Esophagus squamous epithelium (tissue), 5 donors: ENCODE measurements at regions not wholly inside any gene's neighbourhood (a gene's known extent, or its start where the extent isn't known, plus 50 kb on each side); places are given as distances from the start of the nearest gene placed in this dataset.
A peak's percentile ranks its signal among the peaks of the same experiment; 100 is the strongest.

ENCODE experiments used
- DNase-seq: peaks from one replicate; lab custom pipeline; 2025; lab: John Stamatoyannopoulos, UW
- H3K27ac ChIP-seq, 4 donors: fragments of 200-600 bp; sonication (generic); one replicate each; pipeline ENCODE4 v1.5.1; 2016 to 2019; ENCODE audit warnings: mild to moderate bottlenecking in 1 of 4
- H3K27me3 ChIP-seq, 4 donors: fragments of 200-600 bp; sonication (generic); 1 replicate in 3 of 4; 2 replicates in 1 of 4; pipeline versions ENCODE4 v1.5.1 to v1.6.0; 2017 to 2021; ENCODE audit warnings: antibody characterized with exemption in 1 of 4
- H3K36me3 ChIP-seq, 3 donors: fragments of 200-600 bp; sonication (generic); one replicate each; pipeline ENCODE4 v1.5.1; 2016 to 2019
- H3K4me1 ChIP-seq, 3 donors: fragments of 200-600 bp; sonication (generic); one replicate each; pipeline ENCODE4 v1.5.1; 2017 to 2019
- H3K4me3 ChIP-seq, 4 donors: fragments of 200-600 bp; sonication (generic); 1 replicate in 3 of 4; 2 replicates in 1 of 4; pipeline ENCODE4 v1.5.1; 2016 to 2019; ENCODE audit warnings: mild to moderate bottlenecking in 2 of 4, moderate library complexity in 1 of 4
- H3K9me3 ChIP-seq, 3 donors: fragments of 200-600 bp; sonication (generic); one replicate each; pipeline ENCODE4 v1.5.1; 2016 to 2019
- POLR2A ChIP-seq, 4 donors: fragments of 450-650 bp; IDR thresholded peaks; one replicate each; pipeline ENCODE4 v1.6.1; 2017; ENCODE audit warnings: antibody characterized with exemption in 4 of 4, mild to moderate bottlenecking in 4 of 4, moderate library complexity in 3 of 4
- WGBS, 2 donors: methylation state at CpG; one replicate each; pipeline ENCODE4 v1.1.5; 2018; 5-methylcytosine and 5-hydroxymethylcytosine counted together
- intact Hi-C: fragments of 100-400 bp; cut with DNase I; formaldehyde crosslinking; loops from one replicate; pipeline ENCODE4 v1.15.0; 2022
- TF ChIP-seq, protein P1 (sequence below), 6 experiments: fragments of 450-650 bp in 4 of 6; fragments of 200-600 bp in 2 of 6; sonication (generic) in 2 of 6; IDR thresholded peaks; one replicate each; pipeline ENCODE4 v1.5.1; 2016 to 2019; ENCODE audit warnings: antibody characterized with exemption in 6 of 6, mild to moderate bottlenecking in 4 of 6, moderate library complexity in 4 of 6
- donor health status: DM: yes; HTN: yes; CAD: no.

DNA sequence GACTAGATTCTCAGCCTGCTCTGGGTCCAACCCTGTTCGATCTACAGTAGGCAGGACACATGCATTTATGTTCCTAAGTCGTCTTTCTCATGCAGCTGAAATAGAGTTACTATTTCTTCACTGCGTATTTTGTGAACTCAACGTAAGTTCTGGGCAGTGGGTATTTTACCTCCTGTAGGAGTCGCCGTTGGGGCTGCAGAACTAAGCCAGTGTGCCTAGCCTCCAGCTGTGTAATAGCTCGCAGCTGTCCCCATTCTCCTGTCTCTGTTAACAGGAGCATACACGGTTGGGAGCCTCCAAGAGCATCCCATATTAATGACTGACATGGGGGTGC lies 58.4 kb upstream of the HRH1 start:
- WGBS, 2 donors, result 62 to 81% methylated on average over 6 to 8 of the region's 8 CpGs
- peak overlapping the region in 1 of 4 donors; percentile 35 for H3K4me3 ChIP-seq
- H3K9me3 ChIP-seq, result no peaks in the 10 kb centered on the region
- DNase-seq, result no peak
- peaks cover 30 to 49% (median 34%) of the 10 kb centered on the region in 3 donors for H3K4me1 ChIP-seq
- intact Hi-C loops, result no loop called here
- H3K36me3 ChIP-seq, result no peaks in the 10 kb centered on the region
- peak overlapping the region in 1 of 4 donors; percentile 82 for H3K27ac ChIP-seq
- TF ChIP-seq, protein P1, sequence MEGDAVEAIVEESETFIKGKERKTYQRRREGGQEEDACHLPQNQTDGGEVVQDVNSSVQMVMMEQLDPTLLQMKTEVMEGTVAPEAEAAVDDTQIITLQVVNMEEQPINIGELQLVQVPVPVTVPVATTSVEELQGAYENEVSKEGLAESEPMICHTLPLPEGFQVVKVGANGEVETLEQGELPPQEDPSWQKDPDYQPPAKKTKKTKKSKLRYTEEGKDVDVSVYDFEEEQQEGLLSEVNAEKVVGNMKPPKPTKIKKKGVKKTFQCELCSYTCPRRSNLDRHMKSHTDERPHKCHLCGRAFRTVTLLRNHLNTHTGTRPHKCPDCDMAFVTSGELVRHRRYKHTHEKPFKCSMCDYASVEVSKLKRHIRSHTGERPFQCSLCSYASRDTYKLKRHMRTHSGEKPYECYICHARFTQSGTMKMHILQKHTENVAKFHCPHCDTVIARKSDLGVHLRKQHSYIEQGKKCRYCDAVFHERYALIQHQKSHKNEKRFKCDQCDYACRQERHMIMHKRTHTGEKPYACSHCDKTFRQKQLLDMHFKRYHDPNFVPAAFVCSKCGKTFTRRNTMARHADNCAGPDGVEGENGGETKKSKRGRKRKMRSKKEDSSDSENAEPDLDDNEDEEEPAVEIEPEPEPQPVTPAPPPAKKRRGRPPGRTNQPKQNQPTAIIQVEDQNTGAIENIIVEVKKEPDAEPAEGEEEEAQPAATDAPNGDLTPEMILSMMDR (IDR thresholded peaks at IDR 0.05), result no peak
- TF ChIP-seq POLR2A (IDR thresholded peaks at IDR 0.05), result no peak
- H3K27me3 ChIP-seq, result no peaks in the 10 kb centered on the region

DNA sequence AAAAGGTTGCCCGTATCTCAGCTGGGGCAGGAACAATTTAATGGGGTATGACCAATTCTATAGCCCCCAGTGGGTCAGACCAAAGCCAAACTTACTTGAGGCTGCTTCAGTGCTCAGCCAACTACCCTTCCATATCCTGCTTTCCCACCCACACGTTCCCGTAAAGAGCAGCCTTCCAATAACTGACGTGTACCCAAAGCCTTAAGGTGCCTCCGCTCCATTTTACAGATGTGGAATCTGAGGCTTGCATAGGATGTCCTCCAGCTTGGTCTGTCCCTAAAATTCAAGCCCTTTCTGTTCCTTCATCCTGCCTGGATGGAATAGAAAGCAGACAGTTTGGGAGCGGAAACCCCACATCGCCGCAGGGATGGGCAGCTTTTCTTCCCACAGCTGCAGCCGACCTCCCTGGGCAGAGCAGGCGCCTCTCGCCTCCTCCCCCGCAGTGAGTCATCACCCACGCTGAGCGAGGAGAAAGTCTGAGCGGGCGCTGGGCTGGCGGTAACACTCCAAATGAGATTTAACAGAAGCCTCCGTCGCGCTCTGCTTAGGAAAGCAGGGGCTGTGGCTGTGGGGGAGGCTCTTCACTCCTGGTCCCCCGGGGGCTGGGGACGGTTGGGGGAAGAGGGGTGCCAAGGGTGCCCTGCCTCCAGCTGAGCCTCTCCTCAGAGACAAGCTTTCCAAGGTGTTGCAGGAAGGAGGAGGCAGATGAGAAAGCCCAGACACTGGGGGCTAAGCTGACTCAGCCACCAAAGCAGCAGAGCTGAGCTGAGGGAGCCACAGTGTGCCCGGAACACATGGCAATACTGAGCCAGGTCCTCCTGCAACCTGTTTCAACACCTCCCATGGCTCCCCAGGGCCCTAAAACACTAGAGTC lies 57.8 kb upstream of the HRH1 start:
- 9 to 13% methylated on average over 6 to 14 of the region's 23 CpGs for WGBS, 2 donors
- Histone ChIP-seq H3K27ac (peak overlapping the region; percentile 75 to 87 (median 79)), H3K9me3 (no peaks in the 10 kb centered on the region), H3K27me3 (no peaks in the 10 kb centered on the region), H3K4me3 (peak overlapping the region; percentile 10 to 56 (median 31)), H3K4me1 (peaks cover 23 to 43% (median 28%) of the 10 kb centered on the region in 3 donors), H3K36me3 (no peaks in the 10 kb centered on the region)
- TF ChIP-seq, protein P1 (IDR thresholded peaks at IDR 0.05), result no peak
- no peak for TF ChIP-seq POLR2A (IDR thresholded peaks at IDR 0.05)
- intact Hi-C loops, result no loop called here
- DNase-seq, result no peak

DNA sequence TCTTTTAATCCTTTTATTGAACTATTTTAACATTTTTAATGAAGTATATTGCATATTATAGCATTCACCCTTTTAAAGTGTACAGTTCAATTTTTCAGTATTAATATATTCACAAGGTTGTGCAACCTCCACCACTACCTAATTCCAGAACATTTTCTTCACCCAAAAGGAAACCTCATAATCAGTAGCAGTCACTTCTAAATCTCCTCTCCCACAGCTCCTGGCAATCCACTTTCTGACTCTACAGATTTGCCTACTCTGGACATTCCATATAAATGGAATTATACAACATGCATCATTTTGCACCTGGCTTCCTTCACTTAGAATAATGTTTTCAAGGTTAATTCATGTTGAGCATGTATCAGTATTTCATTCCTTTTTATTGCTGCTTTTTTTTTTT lies 55.0 kb upstream of the HRH1 start:
- no peak for TF ChIP-seq POLR2A (IDR thresholded peaks at IDR 0.05)
- TF ChIP-seq, protein P1 (IDR thresholded peaks at IDR 0.05), result no peak
- intact Hi-C loops, result no loop called here
- H3K27ac ChIP-seq, result no peak overlapping the region
- peaks cover 0 to 8% (median 8%) of the 10 kb centered on the region in 3 donors for H3K9me3 ChIP-seq
- H3K4me3 ChIP-seq, result no peak overlapping the region
- no peaks in the 10 kb centered on the region for H3K36me3 ChIP-seq
- no peak for DNase-seq
- H3K27me3 ChIP-seq, result no peaks in the 10 kb centered on the region
- H3K4me1 ChIP-seq, result peaks cover 12 to 24% (median 16%) of the 10 kb centered on the region in 3 donors
